ENCODE measurements at regions not wholly inside any gene's neighbourhood (a gene's known extent, or its start where the extent isn't known, plus 50 kb on each side); places are given as distances from the start of the nearest gene placed in this dataset.

DNA sequence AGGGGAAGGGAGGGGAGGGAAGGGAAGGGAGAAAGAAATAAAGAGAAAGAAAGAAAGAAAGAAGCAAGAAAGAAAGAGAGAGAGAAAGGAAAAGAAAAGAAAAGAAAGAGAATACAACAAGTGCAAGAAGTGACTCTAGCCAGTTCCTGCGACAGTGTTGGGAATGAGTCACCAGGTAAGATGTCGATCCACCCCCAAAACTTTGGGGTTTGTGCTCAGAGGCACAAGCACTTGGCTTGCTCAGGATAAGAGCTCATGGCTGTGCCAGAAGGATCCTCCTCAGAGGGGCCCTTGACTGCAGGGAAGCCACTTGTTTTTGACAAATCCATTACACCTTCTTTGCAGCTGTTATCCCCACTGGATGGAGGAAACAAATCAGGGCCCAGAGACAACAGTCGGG, 137.7 kb downstream of the TMEM132E start:
- Histone ChIP-seq H3K27ac (no peak overlapping the region), H3K27me3 (no peaks in the 10 kb centered on the region), H3K4me1 (no peaks in the 10 kb centered on the region), H3K9me3 (no peaks in the 10 kb centered on the region), H3K36me3 (no peaks in the 10 kb centered on the region), H3K4me3 (no peak overlapping the region)
- WGBS, 2 donors: 56 to 71% methylated on average over 3 of the region's 3 CpGs
- TF ChIP-seq, protein P1, sequence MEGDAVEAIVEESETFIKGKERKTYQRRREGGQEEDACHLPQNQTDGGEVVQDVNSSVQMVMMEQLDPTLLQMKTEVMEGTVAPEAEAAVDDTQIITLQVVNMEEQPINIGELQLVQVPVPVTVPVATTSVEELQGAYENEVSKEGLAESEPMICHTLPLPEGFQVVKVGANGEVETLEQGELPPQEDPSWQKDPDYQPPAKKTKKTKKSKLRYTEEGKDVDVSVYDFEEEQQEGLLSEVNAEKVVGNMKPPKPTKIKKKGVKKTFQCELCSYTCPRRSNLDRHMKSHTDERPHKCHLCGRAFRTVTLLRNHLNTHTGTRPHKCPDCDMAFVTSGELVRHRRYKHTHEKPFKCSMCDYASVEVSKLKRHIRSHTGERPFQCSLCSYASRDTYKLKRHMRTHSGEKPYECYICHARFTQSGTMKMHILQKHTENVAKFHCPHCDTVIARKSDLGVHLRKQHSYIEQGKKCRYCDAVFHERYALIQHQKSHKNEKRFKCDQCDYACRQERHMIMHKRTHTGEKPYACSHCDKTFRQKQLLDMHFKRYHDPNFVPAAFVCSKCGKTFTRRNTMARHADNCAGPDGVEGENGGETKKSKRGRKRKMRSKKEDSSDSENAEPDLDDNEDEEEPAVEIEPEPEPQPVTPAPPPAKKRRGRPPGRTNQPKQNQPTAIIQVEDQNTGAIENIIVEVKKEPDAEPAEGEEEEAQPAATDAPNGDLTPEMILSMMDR (IDR thresholded peaks at IDR 0.05): no peak
- TF ChIP-seq POLR2A (IDR thresholded peaks at IDR 0.05) (no peak), EP300 (IDR thresholded peaks at IDR 0.05) (no peak)
- no peak for DNase-seq (ENCODE audit: low spot score in 2 of 2)

- H3K4me1 ChIP-seq: no peaks in the 10 kb centered on the region
- H3K36me3 ChIP-seq: no peaks in the 10 kb centered on the region
- H3K9me3 ChIP-seq: no peaks in the 10 kb centered on the region
- TF ChIP-seq, protein P1 (IDR thresholded peaks at IDR 0.05): no peak
- no peak for TF ChIP-seq POLR2A (IDR thresholded peaks at IDR 0.05)
- 72 to 76% methylated on average over 3 of the region's 3 CpGs for WGBS, 2 donors
- H3K27ac ChIP-seq: no peak overlapping the region
- H3K27me3 ChIP-seq: no peaks in the 10 kb centered on the region
- no peak overlapping the region for H3K4me3 ChIP-seq
- no peak for DNase-seq (ENCODE audit: low spot score in 2 of 2)
Observed at GRCh38 chr17:34716291-34716690, 136.9 kb downstream of the TMEM132E start.

DNA sequence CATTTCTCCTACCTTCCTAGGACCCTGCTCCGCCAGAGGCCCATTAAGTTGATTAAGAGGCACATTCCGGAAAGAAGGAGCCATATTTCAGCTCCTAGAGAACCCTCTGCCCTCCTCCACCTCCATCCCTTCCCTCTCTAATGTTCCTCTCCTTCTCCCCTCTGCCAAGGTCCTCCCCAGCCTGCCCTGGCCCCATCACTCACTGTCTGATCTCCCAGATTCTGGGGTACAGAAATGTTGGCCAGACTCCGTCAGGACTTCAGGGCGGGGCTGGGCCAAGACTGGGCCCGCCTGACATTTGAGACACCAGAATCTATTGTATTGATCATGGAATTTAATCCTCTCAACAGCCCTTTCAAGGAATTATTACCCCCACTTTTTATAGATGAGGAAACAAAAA, 136.1 kb downstream of the TMEM132E start:
- WGBS, 2 donors: 80 to 85% methylated on average over 5 of the region's 5 CpGs
- H3K36me3 ChIP-seq: no peaks in the 10 kb centered on the region
- TF ChIP-seq, protein P1 (IDR thresholded peaks at IDR 0.05): no peak
- no peak for TF ChIP-seq EP300 (IDR thresholded peaks at IDR 0.05)
- no peak for TF ChIP-seq POLR2A (IDR thresholded peaks at IDR 0.05)

GRCh38 chr17:34714475-34715410, 135.4 kb downstream of the TMEM132E start:
- TF ChIP-seq EP300 (IDR thresholded peaks at IDR 0.05): no peak
- no peak for TF ChIP-seq POLR2A (IDR thresholded peaks at IDR 0.05)
- TF ChIP-seq, protein P1 (IDR thresholded peaks at IDR 0.05): no peak
- no peak for DNase-seq (ENCODE audit: low spot score in 2 of 2)
- H3K27ac ChIP-seq: no peak overlapping the region
- no peaks in the 10 kb centered on the region for H3K27me3 ChIP-seq
- H3K9me3 ChIP-seq: no peaks in the 10 kb centered on the region
- H3K4me3 ChIP-seq: no peak overlapping the region
- WGBS, 2 donors: 84 to 88% methylated on average over 7 of the region's 7 CpGs
- no peaks in the 10 kb centered on the region for H3K4me1 ChIP-seq
- H3K36me3 ChIP-seq: no peaks in the 10 kb centered on the region

More for the DNA sequence above, 136.1 kb downstream of the TMEM132E start:
- Histone ChIP-seq H3K27me3 (no peaks in the 10 kb centered on the region), H3K4me1 (no peaks in the 10 kb centered on the region), H3K27ac (no peak overlapping the region), H3K9me3 (no peaks in the 10 kb centered on the region), H3K4me3 (no peak overlapping the region)
- DNase-seq (ENCODE audit: low spot score in 2 of 2): no peak

- WGBS, 2 donors: 80 to 100% methylated on average over 1 of the region's 1 CpG
- H3K4me3 ChIP-seq: no peak overlapping the region
- TF ChIP-seq POLR2A (IDR thresholded peaks at IDR 0.05) (no peak), EP300 (IDR thresholded peaks at IDR 0.05) (no peak)
- TF ChIP-seq, protein P1 (IDR thresholded peaks at IDR 0.05): no peak
- H3K4me1 ChIP-seq: no peaks in the 10 kb centered on the region
- H3K27ac ChIP-seq: no peak overlapping the region
- no peak for DNase-seq (ENCODE audit: low spot score in 2 of 2)
- no peaks in the 10 kb centered on the region for H3K36me3 ChIP-seq
- H3K27me3 ChIP-seq: no peaks in the 10 kb centered on the region
- H3K9me3 ChIP-seq: no peaks in the 10 kb centered on the region
Observed at GRCh38 chr17:34713687-34714086, 134.3 kb downstream of the TMEM132E start.

Measured in tibial nerve (tissue), 4 donors.